Immature natural killer cell (primary cell): ENCODE measurements at regions not wholly inside any gene's neighbourhood (a gene's known extent, or its start where the extent isn't known, plus 50 kb on each side); places are given as distances from the start of the nearest gene placed in this dataset.

Experiments
- DNase-seq, 3 donors: peaks; one replicate each; pipeline ENCODE4 v3.0.0; 2022; ENCODE audit warnings: mixed read lengths in 1 of 3
- H3K27ac Mint-ChIP-seq, 6 donors: one replicate each; pipeline ENCODE4 v1.8.0; 2020; ENCODE audit warnings: mixed read lengths in 6 of 6, mild to moderate bottlenecking in 5 of 6, inconsistent platforms in 4 of 6, moderate library complexity in 3 of 6
- H3K27me3 Mint-ChIP-seq, 3 donors: one replicate each; pipeline ENCODE4 v1.8.0; 2020 to 2021; ENCODE audit warnings: low read depth in 3 of 3, mild to moderate bottlenecking in 3 of 3, mixed read lengths in 3 of 3, moderate library complexity in 3 of 3, inconsistent platforms in 1 of 3
- H3K36me3 Mint-ChIP-seq, 3 donors: one replicate each; pipeline ENCODE4 v1.8.0; 2020; ENCODE audit warnings: mixed read lengths in 3 of 3, inconsistent platforms in 2 of 3, mild to moderate bottlenecking in 2 of 3
- H3K4me1 Mint-ChIP-seq, 2 donors: one replicate each; pipeline ENCODE4 v1.8.0; 2020; ENCODE audit warnings: inconsistent platforms in 2 of 2, mild to moderate bottlenecking in 2 of 2, mixed read lengths in 2 of 2, moderate library complexity in 1 of 2
- H3K4me3 Mint-ChIP-seq, 5 donors: one replicate each; pipeline ENCODE4 v1.8.0; 2020; ENCODE audit warnings: mild to moderate bottlenecking in 5 of 5, mixed read lengths in 5 of 5, inconsistent platforms in 3 of 5, moderate library complexity in 3 of 5
- H3K9me3 Mint-ChIP-seq, 6 donors: one replicate each; pipeline ENCODE4 v1.8.0; 2020; ENCODE audit warnings: mild to moderate bottlenecking in 6 of 6, mixed read lengths in 6 of 6, inconsistent platforms in 4 of 6, moderate library complexity in 3 of 6

DNA sequence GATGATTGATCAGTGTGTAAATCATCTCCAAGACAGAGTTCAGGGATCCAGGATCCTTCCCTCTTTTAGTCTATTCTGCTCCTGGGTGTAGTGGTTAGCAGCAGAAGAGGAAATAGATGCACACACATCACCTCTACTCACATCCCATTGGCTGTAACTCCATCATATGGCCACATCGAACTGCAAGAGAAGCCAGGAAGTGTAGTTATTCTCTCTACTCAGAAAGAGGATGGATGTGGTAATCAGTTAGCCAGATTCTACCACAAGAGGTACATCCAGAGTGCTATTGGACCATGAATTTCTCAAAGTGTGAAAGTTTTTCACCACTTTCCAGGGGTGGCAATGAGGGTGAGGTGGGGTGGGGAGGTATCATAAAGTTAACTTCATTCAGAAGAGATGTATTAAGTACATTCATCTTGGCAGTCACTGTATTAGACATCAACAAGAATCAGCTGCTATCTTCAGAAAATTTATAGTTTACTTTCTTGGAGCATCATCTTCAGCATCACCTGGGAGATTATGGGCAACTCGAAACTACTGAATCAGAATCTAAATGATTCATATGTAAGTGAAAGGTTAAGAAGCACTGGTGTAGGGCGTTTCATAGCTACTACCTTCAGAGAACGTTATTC lies 60.6 kb upstream of the GAP43 start:
- H3K27me3 Mint-ChIP-seq: peaks cover 0 to 6% (median 3%) of the 10 kb centered on the region in 3 donors
- H3K4me1 Mint-ChIP-seq: no peaks in the 10 kb centered on the region
- H3K4me3 Mint-ChIP-seq: no peak overlapping the region
- DNase-seq: no peak
- H3K9me3 Mint-ChIP-seq: peaks cover 0 to 3% (median 0%) of the 10 kb centered on the region in 6 donors
- no peak overlapping the region for H3K27ac Mint-ChIP-seq
- H3K36me3 Mint-ChIP-seq: no peaks in the 10 kb centered on the region

DNA sequence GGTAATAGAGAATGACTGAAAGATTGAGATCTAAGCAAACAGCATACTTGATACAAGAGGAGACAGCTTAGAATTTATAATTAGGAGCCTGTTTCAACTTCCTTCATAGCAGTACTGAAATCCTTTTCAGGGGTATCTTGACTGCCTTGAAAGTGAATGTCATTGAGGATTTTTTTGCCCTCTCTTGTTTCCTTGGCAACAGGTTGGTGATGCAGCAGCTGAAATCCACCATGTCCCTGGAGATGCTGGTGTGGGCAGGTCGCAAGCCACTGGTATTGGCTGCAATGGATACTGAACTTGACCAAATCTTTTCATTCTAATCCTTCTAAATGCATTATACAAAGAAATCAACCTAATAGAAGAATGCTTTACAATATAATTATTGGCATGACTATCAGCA lies 59.3 kb upstream of the GAP43 start:
- H3K27me3 Mint-ChIP-seq: peaks cover 0 to 6% (median 3%) of the 10 kb centered on the region in 3 donors
- no peak overlapping the region for H3K4me3 Mint-ChIP-seq
- no peak for DNase-seq

DNA sequence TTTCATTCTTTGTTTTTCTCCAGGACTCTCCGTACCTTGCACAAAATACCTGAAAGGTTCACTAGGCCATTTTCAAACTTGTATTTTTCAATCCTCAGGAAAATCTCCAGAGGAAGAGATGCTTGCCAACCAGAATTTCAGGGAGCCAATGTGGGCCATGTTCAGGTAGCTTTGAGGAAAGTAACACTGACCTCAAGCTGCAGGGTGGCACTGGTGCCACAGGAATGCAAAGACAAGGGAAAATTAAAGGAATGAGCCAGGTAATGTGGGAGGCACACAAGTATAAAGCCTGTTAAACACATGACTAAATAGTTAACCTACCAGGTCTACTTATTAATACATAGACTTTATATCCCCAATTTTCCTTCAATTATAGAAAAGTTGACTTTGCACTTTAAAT lies 51.9 kb upstream of the GAP43 start:
- Mint-ChIP-seq H3K27me3 (peaks cover 2 to 4% (median 3%) of the 10 kb centered on the region in 3 donors), H3K36me3 (no peaks in the 10 kb centered on the region), H3K27ac (no peak overlapping the region), H3K4me1 (no peaks in the 10 kb centered on the region), H3K4me3 (no peak overlapping the region), H3K9me3 (no peaks in the 10 kb centered on the region)
- no peak for DNase-seq

More for the DNA sequence above, 59.3 kb upstream of the GAP43 start:
- Mint-ChIP-seq H3K36me3 (no peaks in the 10 kb centered on the region), H3K27ac (no peak overlapping the region), H3K4me1 (no peaks in the 10 kb centered on the region), H3K9me3 (peaks cover 0 to 3% (median 0%) of the 10 kb centered on the region in 6 donors)
